GM12878 (cell line): ENCODE measurements at regions not wholly inside any gene's neighbourhood (a gene's known extent, or its start where the extent isn't known, plus 50 kb on each side); places are given as distances from the start of the nearest gene placed in this dataset.

ENCODE experiments used
- ATAC-seq: fragments of 200-7000 bp; cut with Tn5 transposase; 3 replicates; pipeline ENCODE4 v1.9.1; 2020; ENCODE audit warnings: mild to moderate bottlenecking, moderate library complexity
- BruUV-seq: library from RNA; stranded (reverse); fragments of 400-500 nt; replicated peaks from 2 replicates; lab custom pipeline; 2021; lab: Mats Ljungman, UMichigan
- CTCF ChIA-PET: fragments of 300-600 bp; sonication (Branson Sonifier 250); formaldehyde crosslinking; extraction: SDS; loops from one replicate; lab custom pipeline; 2021; ENCODE audit warnings: inconsistent platforms; lab: Yijun Ruan, JAX
- POLR2A ChIA-PET: fragments of 350-600 bp; formaldehyde crosslinking; extraction: SDS; loops from one replicate; lab custom pipeline; 2021; ENCODE audit warnings: inconsistent platforms; lab: Charles Lee
- RAD21 ChIA-PET: fragments of 300-600 bp; sonication (Branson Sonifier 250); formaldehyde crosslinking; loops from one replicate; lab custom pipeline; 2023; ENCODE audit warnings: antibody characterized with exemption; ENCODE audit not compliant: unreplicated experiment; lab: Charles Lee
- SMC1A ChIA-PET: fragments of 300-600 bp; sonication (Branson Sonifier 250); formaldehyde crosslinking; loops from one replicate; lab custom pipeline; 2023; ENCODE audit not compliant: unreplicated experiment, uncharacterized antibody; lab: Charles Lee
- DNase-seq: peaks from one replicate; pipeline ENCODE4 v3.0.0-alpha.2; 2011; ENCODE audit warnings: low read depth, low spot score
- FAIRE-seq: peaks from 3 replicates; lab custom pipeline; 2011; peaks lifted over from hg19 to GRCh38; lab: Jason Lieb, UNC
- H2AFZ ChIP-seq: 2 replicates; pipeline ENCODE4 v1.6.0; 2011; ENCODE audit warnings: low read depth, low read length, control low read depth; ENCODE audit not compliant: control insufficient read depth
- H3K27ac ChIP-seq: 2 replicates; pipeline ENCODE4 v1.5.1; 2011; ENCODE audit warnings: control low read depth; ENCODE audit not compliant: control insufficient read depth, insufficient read depth
- H3K27me3 ChIP-seq, 2 experiments: replicated peaks in 1 of 2; 2 replicates each; pipeline versions ENCODE4 v1.6.0 to v1.6.1; 2011; ENCODE audit warnings: low read length in 1 of 2; ENCODE audit not compliant: control insufficient read depth in 2 of 2, insufficient read depth in 2 of 2
- H3K36me3 ChIP-seq, 2 experiments: 2 replicates each; pipeline ENCODE4 v1.5.1; 2011; ENCODE audit warnings: low read length in 1 of 2; ENCODE audit not compliant: control insufficient read depth in 2 of 2, insufficient read depth in 2 of 2
- H3K4me1 ChIP-seq: 2 replicates; pipeline ENCODE4 v1.6.1; 2011; ENCODE audit warnings: mild to moderate bottlenecking, low read length, moderate library complexity, mixed read lengths; ENCODE audit not compliant: control insufficient read depth, insufficient read depth
- H3K4me2 ChIP-seq: 2 replicates; pipeline ENCODE4 v1.6.0; 2011; ENCODE audit warnings: control low read depth; ENCODE audit not compliant: control insufficient read depth, insufficient read depth
- H3K4me3 ChIP-seq: fragments of 200-600 bp; sonication (generic); 2 replicates; pipeline ENCODE4 v1.5.1; 2016
- H3K79me2 ChIP-seq: 2 replicates; pipeline ENCODE4 v1.6.0; 2011; ENCODE audit warnings: low read length; ENCODE audit not compliant: control insufficient read depth, insufficient read depth
- H3K9ac ChIP-seq: 2 replicates; pipeline ENCODE4 v1.8.0; 2011; ENCODE audit warnings: low read length, control low read depth, mixed read lengths; ENCODE audit not compliant: control insufficient read depth, insufficient read depth
- H3K9me3 ChIP-seq: replicated peaks from 3 replicates; pipeline ENCODE4 v1.5.1; 2011; ENCODE audit warnings: mild to moderate bottlenecking, low read length; ENCODE audit not compliant: control insufficient read depth, insufficient read depth
- H4K20me1 ChIP-seq: 2 replicates; pipeline ENCODE4 v1.6.0; 2011; ENCODE audit not compliant: control insufficient read depth, insufficient read depth
- BCL11A ChIP-seq: IDR thresholded peaks from 2 replicates; pipeline ENCODE4 v1.6.1; 2011; ENCODE audit warnings: low read depth, low read length
- CREM ChIP-seq: IDR thresholded peaks from 2 replicates; pipeline ENCODE4 v1.6.1; 2014; ENCODE audit warnings: antibody characterized with exemption, low read depth
- EED ChIP-seq: sonication (generic); IDR thresholded peaks from 2 replicates; pipeline ENCODE4 v1.6.1; 2016; ENCODE audit warnings: antibody characterized with exemption, low read depth
- MEF2B ChIP-seq: fragments of 450-650 bp; IDR thresholded peaks from 2 replicates; pipeline ENCODE4 v1.6.1; 2018; ENCODE audit warnings: mild to moderate bottlenecking, moderate library complexity; ENCODE audit not compliant: partially characterized antibody, poor library complexity, severe bottlenecking
- NR2C2 ChIP-seq: IDR thresholded peaks from 2 replicates; pipeline ENCODE4 v1.6.1; 2011; ENCODE audit warnings: borderline replicate concordance, low read depth; ENCODE audit not compliant: control insufficient read depth, insufficient read length
- NR2F1 ChIP-seq: fragments of 450-650 bp; conservative IDR thresholded peaks from 2 replicates; pipeline ENCODE4 v1.6.1; 2017; ENCODE audit warnings: mild to moderate bottlenecking
- RB1 ChIP-seq: fragments of 450-650 bp; formaldehyde crosslinking; IDR thresholded peaks from 2 replicates; pipeline ENCODE4 v1.6.1; 2017; ENCODE audit warnings: mild to moderate bottlenecking, borderline replicate concordance
- RCOR1 ChIP-seq: conservative IDR thresholded peaks from 2 replicates; pipeline ENCODE4 v1.6.1; 2012; ENCODE audit warnings: low read depth, low read length, improper control_type of control experiment
- ZNF207 ChIP-seq: fragments of 450-650 bp; IDR thresholded peaks from 2 replicates; pipeline ENCODE4 v1.6.1; 2014; ENCODE audit warnings: antibody characterized with exemption, mild to moderate bottlenecking, borderline replicate concordance
- ZNF274 ChIP-seq: IDR thresholded peaks from one replicate; pipeline ENCODE4 v1.8.0; 2011; ENCODE audit not compliant: insufficient read length, insufficient read depth
- WGBS: methylation state at CpG from one replicate; pipeline ENCODE4 v1.1.6; 2016; ENCODE audit warnings: low lambda C conversion rate; ENCODE audit not compliant: insufficient replicate concordance, insufficient coverage; ENCODE audit errors: missing lambda C conversion rate; 5-methylcytosine and 5-hydroxymethylcytosine counted together
- in situ Hi-C: fragments of 300-500 bp; cut with MboI; formaldehyde crosslinking; loops from 9 replicates; pipeline ENCODE4 v1.14.3; 2018; ENCODE audit warnings: mixed read lengths
- intact Hi-C: fragments of 100-400 bp; cut with micrococcal nuclease; formaldehyde crosslinking; loops from one replicate; pipeline ENCODE4 v1.14.2; 2022; ENCODE audit not compliant: unreplicated experiment
- TF ChIP-seq, protein P1 (sequence below): fragments of 450-650 bp; IDR thresholded peaks from 2 replicates; pipeline ENCODE4 v1.6.1; 2017; ENCODE audit warnings: mild to moderate bottlenecking
- TF ChIP-seq, protein P2 (sequence below): fragments of 450-650 bp; IDR thresholded peaks from 2 replicates; pipeline ENCODE4 v1.6.1; 2017; ENCODE audit warnings: low read depth, mild to moderate bottlenecking, moderate library complexity

DNA sequence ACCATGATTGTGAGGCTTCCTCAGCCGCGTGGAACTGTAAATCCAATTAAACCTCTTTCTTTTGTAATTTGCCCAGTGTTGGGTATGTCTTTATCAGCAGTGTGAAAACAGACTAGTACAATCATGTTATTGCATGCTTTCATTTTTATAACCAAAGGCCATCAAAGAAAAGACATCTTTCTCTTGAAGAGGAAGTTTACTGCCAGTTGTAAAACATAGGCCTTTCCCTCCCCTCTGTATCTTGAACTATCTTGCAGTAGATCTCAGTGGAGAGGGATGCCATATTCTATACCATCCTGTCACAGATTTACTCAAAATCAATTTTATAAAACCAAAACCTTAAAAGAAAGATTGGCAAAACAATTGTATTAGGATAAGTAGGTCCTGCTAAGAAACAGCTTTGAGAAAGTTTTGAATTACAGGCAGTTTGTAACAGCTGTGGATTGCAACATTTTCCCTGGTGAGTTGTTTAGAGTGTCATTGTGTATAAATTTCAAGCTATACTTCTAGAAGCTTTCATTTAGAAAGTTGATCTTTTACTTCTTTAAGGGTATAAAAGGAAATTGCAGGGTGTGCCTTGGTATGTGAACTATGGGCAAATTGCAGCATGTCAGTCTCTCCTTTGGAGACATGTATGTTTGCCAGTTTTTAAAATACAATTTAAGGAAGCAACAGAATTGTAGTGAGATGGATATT lies 128.0 kb downstream of the ATP23 start:
- Histone ChIP-seq H3K9me3 (no peaks in the 10 kb centered on the region), H3K4me1 (no peaks in the 10 kb centered on the region), H3K9ac (no peak overlapping the region), H3K4me3 (no peak overlapping the region), H3K27ac (no peak overlapping the region), H3K27me3 (no peaks in the 10 kb centered on the region), H4K20me1 (no peaks in the 10 kb centered on the region), H3K79me2 (no peaks in the 10 kb centered on the region), H3K36me3 (no peaks in the 10 kb centered on the region), H2AFZ (no peak overlapping the region), H3K4me2 (no peak overlapping the region)
- ChIA-PET RAD21 (no interaction called here), SMC1A (no interaction called here), POLR2A (no interaction called here), CTCF (no interaction called here)
- TF ChIP-seq, protein P1, sequence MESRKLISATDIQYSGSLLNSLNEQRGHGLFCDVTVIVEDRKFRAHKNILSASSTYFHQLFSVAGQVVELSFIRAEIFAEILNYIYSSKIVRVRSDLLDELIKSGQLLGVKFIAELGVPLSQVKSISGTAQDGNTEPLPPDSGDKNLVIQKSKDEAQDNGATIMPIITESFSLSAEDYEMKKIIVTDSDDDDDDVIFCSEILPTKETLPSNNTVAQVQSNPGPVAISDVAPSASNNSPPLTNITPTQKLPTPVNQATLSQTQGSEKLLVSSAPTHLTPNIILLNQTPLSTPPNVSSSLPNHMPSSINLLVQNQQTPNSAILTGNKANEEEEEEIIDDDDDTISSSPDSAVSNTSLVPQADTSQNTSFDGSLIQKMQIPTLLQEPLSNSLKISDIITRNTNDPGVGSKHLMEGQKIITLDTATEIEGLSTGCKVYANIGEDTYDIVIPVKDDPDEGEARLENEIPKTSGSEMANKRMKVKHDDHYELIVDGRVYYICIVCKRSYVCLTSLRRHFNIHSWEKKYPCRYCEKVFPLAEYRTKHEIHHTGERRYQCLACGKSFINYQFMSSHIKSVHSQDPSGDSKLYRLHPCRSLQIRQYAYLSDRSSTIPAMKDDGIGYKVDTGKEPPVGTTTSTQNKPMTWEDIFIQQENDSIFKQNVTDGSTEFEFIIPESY, result no peak
- TF ChIP-seq RB1 (no peak), NR2C2 (no peak), EED (no peak), RCOR1 (no peak), BCL11A (no peak), NR2F1 (no peak), ZNF207 (no peak), CREM (no peak), ZNF274 (no peak), MEF2B (no peak)
- TF ChIP-seq, protein P2, sequence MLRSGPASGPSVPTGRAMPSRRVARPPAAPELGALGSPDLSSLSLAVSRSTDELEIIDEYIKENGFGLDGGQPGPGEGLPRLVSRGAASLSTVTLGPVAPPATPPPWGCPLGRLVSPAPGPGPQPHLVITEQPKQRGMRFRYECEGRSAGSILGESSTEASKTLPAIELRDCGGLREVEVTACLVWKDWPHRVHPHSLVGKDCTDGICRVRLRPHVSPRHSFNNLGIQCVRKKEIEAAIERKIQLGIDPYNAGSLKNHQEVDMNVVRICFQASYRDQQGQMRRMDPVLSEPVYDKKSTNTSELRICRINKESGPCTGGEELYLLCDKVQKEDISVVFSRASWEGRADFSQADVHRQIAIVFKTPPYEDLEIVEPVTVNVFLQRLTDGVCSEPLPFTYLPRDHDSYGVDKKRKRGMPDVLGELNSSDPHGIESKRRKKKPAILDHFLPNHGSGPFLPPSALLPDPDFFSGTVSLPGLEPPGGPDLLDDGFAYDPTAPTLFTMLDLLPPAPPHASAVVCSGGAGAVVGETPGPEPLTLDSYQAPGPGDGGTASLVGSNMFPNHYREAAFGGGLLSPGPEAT, result no peak
- intact Hi-C loops (no loop called here), in situ Hi-C loops (no loop called here)
- DNase-seq (no peak), ATAC-seq (no peak), FAIRE-seq (no peak)
- WGBS, result 84% methylated on average over 2 of the region's 2 CpGs
- no TSS peak for BruUV-seq
